DND-41 (cell line): ENCODE measurements at regions not wholly inside any gene's neighbourhood (a gene's known extent, or its start where the extent isn't known, plus 50 kb on each side); places are given as distances from the start of the nearest gene placed in this dataset.

Experiments
- EZH2 ChIP-seq: IDR thresholded peaks from 3 replicates; pipeline ENCODE4 v1.6.1; 2012; ENCODE audit warnings: borderline replicate concordance, low read depth, mild to moderate bottlenecking, moderate library complexity, low read length, inconsistent platforms; ENCODE audit not compliant: severe bottlenecking
- TF ChIP-seq, protein P1 (sequence below): IDR thresholded peaks from 2 replicates; pipeline ENCODE4 v1.5.1; 2012; ENCODE audit warnings: borderline replicate concordance, low read length, moderate library complexity, mild to moderate bottlenecking; ENCODE audit not compliant: poor library complexity, severe bottlenecking; ENCODE audit errors: extremely low read depth

DNA sequence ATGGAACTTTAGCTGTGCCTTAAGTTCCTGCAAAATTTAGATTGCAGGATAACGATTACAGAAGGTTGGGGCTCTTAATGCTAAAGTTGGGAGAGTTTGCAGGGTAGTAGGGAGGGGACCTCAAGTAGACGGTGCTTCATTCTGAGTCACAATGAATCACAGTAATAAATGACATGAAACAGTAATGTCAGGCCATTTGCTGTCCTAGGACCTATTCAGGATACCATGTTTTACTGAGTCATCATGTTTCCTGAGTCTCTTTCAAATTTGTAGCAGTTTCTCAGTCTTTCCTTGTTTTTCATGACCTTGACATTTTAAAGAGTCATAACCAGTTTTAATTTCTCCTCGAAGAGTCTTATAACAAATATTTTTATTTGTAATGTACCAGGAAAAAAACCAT is 406.9 kb upstream of the MAP3K7 start:
- TF ChIP-seq, protein P1, sequence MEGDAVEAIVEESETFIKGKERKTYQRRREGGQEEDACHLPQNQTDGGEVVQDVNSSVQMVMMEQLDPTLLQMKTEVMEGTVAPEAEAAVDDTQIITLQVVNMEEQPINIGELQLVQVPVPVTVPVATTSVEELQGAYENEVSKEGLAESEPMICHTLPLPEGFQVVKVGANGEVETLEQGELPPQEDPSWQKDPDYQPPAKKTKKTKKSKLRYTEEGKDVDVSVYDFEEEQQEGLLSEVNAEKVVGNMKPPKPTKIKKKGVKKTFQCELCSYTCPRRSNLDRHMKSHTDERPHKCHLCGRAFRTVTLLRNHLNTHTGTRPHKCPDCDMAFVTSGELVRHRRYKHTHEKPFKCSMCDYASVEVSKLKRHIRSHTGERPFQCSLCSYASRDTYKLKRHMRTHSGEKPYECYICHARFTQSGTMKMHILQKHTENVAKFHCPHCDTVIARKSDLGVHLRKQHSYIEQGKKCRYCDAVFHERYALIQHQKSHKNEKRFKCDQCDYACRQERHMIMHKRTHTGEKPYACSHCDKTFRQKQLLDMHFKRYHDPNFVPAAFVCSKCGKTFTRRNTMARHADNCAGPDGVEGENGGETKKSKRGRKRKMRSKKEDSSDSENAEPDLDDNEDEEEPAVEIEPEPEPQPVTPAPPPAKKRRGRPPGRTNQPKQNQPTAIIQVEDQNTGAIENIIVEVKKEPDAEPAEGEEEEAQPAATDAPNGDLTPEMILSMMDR: no peak
- TF ChIP-seq EZH2: no peak
